H1 (cell line): ENCODE measurements at regions not wholly inside any gene's neighbourhood (a gene's known extent, or its start where the extent isn't known, plus 50 kb on each side); places are given as distances from the start of the nearest gene placed in this dataset.

Experiments
- CTCF ChIA-PET: fragments of 300-600 bp; sonication (Branson Sonifier 250); formaldehyde crosslinking; loops from one replicate; lab custom pipeline; 2021; ENCODE audit not compliant: partially characterized antibody; lab: Charles Lee
- POLR2A ChIA-PET: fragments of 300-600 bp; sonication (Branson Sonifier 250); formaldehyde crosslinking; loops from one replicate; lab custom pipeline; 2021; ENCODE audit warnings: inconsistent platforms; ENCODE audit not compliant: partially characterized antibody; lab: Charles Lee
- DNase-seq, 2 experiments: peaks; one replicate each; pipeline versions ENCODE4 v3.0.0 to v3.0.0-alpha.2; 2010 to 2022; ENCODE audit warnings: low spot score in 2 of 2, low read depth in 1 of 2, mixed read lengths in 1 of 2
- FAIRE-seq: peaks from 2 replicates; lab custom pipeline; 2011; peaks lifted over from hg19 to GRCh38; lab: Jason Lieb, UNC
- H2AFZ ChIP-seq: 2 replicates; pipeline ENCODE4 v1.8.1; 2012; ENCODE audit warnings: low read length, inconsistent platforms
- H2AK5ac ChIP-seq: 2 replicates; pipeline ENCODE4 v1.6.1; 2013; ENCODE audit warnings: low read depth, low read length
- H2BK120ac ChIP-seq: replicated peaks from 2 replicates; pipeline ENCODE3; 2013; ENCODE audit warnings: low read depth, low read length, inconsistent platforms
- H2BK12ac ChIP-seq: 2 replicates; pipeline ENCODE4 v1.6.1; 2013; ENCODE audit warnings: low read depth, low read length
- H2BK15ac ChIP-seq: 2 replicates; pipeline ENCODE4 v1.6.1; 2013; ENCODE audit warnings: low read length
- H2BK20ac ChIP-seq: 2 replicates; pipeline ENCODE4 v1.6.1; 2013; ENCODE audit warnings: low read length
- H2BK5ac ChIP-seq: 2 replicates; pipeline ENCODE4 v1.6.1; 2013; ENCODE audit warnings: low read depth, low read length
- H3K14ac ChIP-seq: 2 replicates; pipeline ENCODE4 v1.6.1; 2013; ENCODE audit warnings: inconsistent platforms; ENCODE audit not compliant: insufficient read length
- H3K18ac ChIP-seq: 2 replicates; pipeline ENCODE4 v1.6.1; 2013; ENCODE audit warnings: low read length; ENCODE audit errors: extremely low read depth
- H3K23ac ChIP-seq: 2 replicates; pipeline ENCODE4 v1.6.1; 2013; ENCODE audit warnings: inconsistent platforms; ENCODE audit not compliant: insufficient read length
- H3K23me2 ChIP-seq: 2 replicates; pipeline ENCODE4 v1.6.1; 2013; ENCODE audit warnings: low read depth, low read length
- H3K27ac ChIP-seq: 2 replicates; pipeline ENCODE4 v1.6.1; 2011; ENCODE audit warnings: low read depth, low read length, inconsistent platforms
- H3K27me3 ChIP-seq, 4 experiments: replicated peaks in 1 of 4; 1 replicate in 1 of 4; 2 replicates in 3 of 4; pipeline versions ENCODE4 v1.6.1 to v1.8.1; 2011 to 2013; ENCODE audit warnings: low read length in 3 of 4, mild to moderate bottlenecking in 3 of 4, inconsistent platforms in 2 of 4, mixed read lengths in 2 of 4, moderate library complexity in 1 of 4; ENCODE audit not compliant: control insufficient read depth in 3 of 4, insufficient read depth in 3 of 4; ENCODE audit errors: extremely low read depth in 1 of 4
- H3K36me3 ChIP-seq, 4 experiments: 2 replicates each; pipeline versions ENCODE4 v1.6.1 to v1.8.1; 2011 to 2013; ENCODE audit warnings: mild to moderate bottlenecking in 4 of 4, low read length in 3 of 4, moderate library complexity in 2 of 4, control low read depth in 1 of 4, inconsistent platforms in 1 of 4; ENCODE audit not compliant: insufficient read depth in 4 of 4, control insufficient read depth in 2 of 4
- H3K4ac ChIP-seq: replicated peaks from 2 replicates; pipeline ENCODE3; 2013; ENCODE audit warnings: low read length, low read depth, mixed read lengths, inconsistent platforms; ENCODE audit not compliant: insufficient read length
- H3K4me1 ChIP-seq, 4 experiments: replicated peaks in 1 of 4; 1 replicate in 1 of 4; 2 replicates in 3 of 4; pipeline versions ENCODE4 v1.6.1 to v1.8.1; 2011 to 2013; ENCODE audit warnings: low read length in 3 of 4, inconsistent platforms in 2 of 4, mixed read lengths in 1 of 4; ENCODE audit not compliant: insufficient read depth in 4 of 4, control insufficient read depth in 3 of 4
- H3K4me2 ChIP-seq, 2 experiments: 2 replicates each; pipeline versions ENCODE4 v1.6.1 to v1.8.1; 2011 to 2013; ENCODE audit warnings: low read depth in 2 of 2, low read length in 2 of 2, control low read depth in 1 of 2, inconsistent platforms in 1 of 2, mild to moderate bottlenecking in 1 of 2; ENCODE audit not compliant: insufficient read depth in 1 of 2
- H3K4me3 ChIP-seq, 4 experiments: fragments of 200-600, 300-600 bp in 1 of 4; sonication (generic), shearing (Covaris generic), sonication (Bioruptor Twin) in 1 of 4; 2 replicates each; pipeline versions ENCODE4 v1.5.1 to v1.8.1; 2011 to 2016; ENCODE audit warnings: low read length in 4 of 4, low read depth in 3 of 4, control low read depth in 2 of 4, inconsistent platforms in 2 of 4, mild to moderate bottlenecking in 2 of 4, mixed read lengths in 1 of 4, moderate library complexity in 1 of 4; ENCODE audit not compliant: insufficient read depth in 2 of 4; ENCODE audit errors: extremely low read depth in 1 of 4
- H3K56ac ChIP-seq: replicated peaks from 2 replicates; pipeline ENCODE3; 2013; ENCODE audit warnings: low read depth, mild to moderate bottlenecking, mixed read lengths, low read length, inconsistent platforms; ENCODE audit not compliant: insufficient read length
- H3K79me1 ChIP-seq: 2 replicates; pipeline ENCODE4 v1.6.1; 2013; ENCODE audit warnings: low read depth, low read length, control low read depth
- H3K79me2 ChIP-seq, 2 experiments: 2 replicates each; pipeline versions ENCODE4 v1.6.1 to v1.8.1; 2012 to 2013; ENCODE audit warnings: low read length in 2 of 2, mild to moderate bottlenecking in 2 of 2, inconsistent platforms in 1 of 2; ENCODE audit not compliant: insufficient read depth in 2 of 2, control insufficient read depth in 1 of 2
- H3K9ac ChIP-seq, 4 experiments: replicated peaks in 1 of 4; 1 replicate in 1 of 4; 2 replicates in 3 of 4; pipeline versions ENCODE4 v1.6.1 to v1.8.1; 2011 to 2013; ENCODE audit warnings: low read depth in 3 of 4, low read length in 3 of 4, control low read depth in 2 of 4, mild to moderate bottlenecking in 2 of 4, moderate library complexity in 2 of 4, inconsistent platforms in 1 of 4; ENCODE audit errors: extremely low read depth in 1 of 4
- H3K9me3 ChIP-seq, 2 experiments: 2 replicates each; pipeline versions ENCODE4 v1.6.1 to v1.8.1; 2012 to 2013; ENCODE audit warnings: mild to moderate bottlenecking in 2 of 2, moderate library complexity in 2 of 2, control low read depth in 1 of 2, inconsistent platforms in 1 of 2, low read depth in 1 of 2, low read length in 1 of 2, mixed read lengths in 1 of 2; ENCODE audit not compliant: insufficient read depth in 2 of 2
- H4K20me1 ChIP-seq, 2 experiments: replicated peaks in 1 of 2; 2 replicates each; pipeline versions ENCODE3 to v1.8.1; 2011 to 2013; ENCODE audit warnings: inconsistent platforms in 2 of 2, low read length in 2 of 2, mild to moderate bottlenecking in 1 of 2; ENCODE audit not compliant: insufficient read depth in 2 of 2, control insufficient read depth in 1 of 2
- H4K5ac ChIP-seq: 2 replicates; pipeline ENCODE4 v1.6.1; 2013; ENCODE audit warnings: low read length, low read depth, mixed read lengths, inconsistent platforms; ENCODE audit not compliant: insufficient read length
- H4K8ac ChIP-seq: 2 replicates; pipeline ENCODE4 v1.8.0; 2013; ENCODE audit warnings: mild to moderate bottlenecking, moderate library complexity, low read length, inconsistent platforms; ENCODE audit not compliant: insufficient read depth; ENCODE audit errors: extremely low read depth
- H4K91ac ChIP-seq: replicated peaks from 2 replicates; pipeline ENCODE3; 2013; ENCODE audit warnings: low read length, mixed read lengths, inconsistent platforms; ENCODE audit not compliant: insufficient read length
- POU5F1 ChIP-seq: IDR thresholded peaks from 2 replicates; pipeline ENCODE4 v1.6.1; 2011; ENCODE audit warnings: low read depth, mild to moderate bottlenecking, low read length, moderate library complexity
- RAD21 ChIP-seq, 2 experiments: IDR thresholded peaks in 1 of 2; conservative IDR thresholded peaks in 1 of 2; 2 replicates each; pipeline ENCODE4 v1.6.1; 2011; ENCODE audit warnings: low read depth in 2 of 2, low read length in 2 of 2, improper control_type of control experiment in 1 of 2, inconsistent platforms in 1 of 2, mild to moderate bottlenecking in 1 of 2, moderate library complexity in 1 of 2
- RBBP5 ChIP-seq: IDR thresholded peaks from 2 replicates; pipeline ENCODE4 v1.7.1; 2012; ENCODE audit warnings: low read depth, mild to moderate bottlenecking, inconsistent platforms, low read length, moderate library complexity, borderline replicate concordance
- RNF2 ChIP-seq: fragments of 200-900, 300-1000 bp; sonication (generic); IDR thresholded peaks from 2 replicates; pipeline ENCODE4 v1.7.1; 2016; ENCODE audit warnings: borderline replicate concordance, low read depth, mild to moderate bottlenecking, antibody characterized with exemption, low read length; ENCODE audit not compliant: poor library complexity, severe bottlenecking; ENCODE audit errors: missing control alignments
- SIN3A ChIP-seq, 2 experiments: IDR thresholded peaks in 1 of 2; conservative IDR thresholded peaks in 1 of 2; 2 replicates each; pipeline ENCODE4 v1.6.1; 2011 to 2012; ENCODE audit warnings: low read length in 2 of 2, improper control_type of control experiment in 1 of 2, low read depth in 1 of 2, mild to moderate bottlenecking in 1 of 2
- SRF ChIP-seq: IDR thresholded peaks from 2 replicates; pipeline ENCODE4 v1.6.1; 2011; ENCODE audit warnings: mild to moderate bottlenecking, low read depth, low read length, moderate library complexity
- WGBS, 2 experiments: shearing (Covaris generic) in 1 of 2; methylation state at CpG; one replicate each; pipeline versions ENCODE4 v1.1.6 to v1.1.7; 2013 to 2015; ENCODE audit warnings: low lambda C conversion rate in 2 of 2, mixed read lengths in 2 of 2, inconsistent platforms in 1 of 2, low coverage in 1 of 2, missing lambda C conversion rate in 1 of 2; ENCODE audit not compliant: insufficient replicate concordance in 2 of 2, insufficient coverage in 1 of 2, insufficient read length in 1 of 2; ENCODE audit errors: extremely low coverage in 1 of 2, missing lambda C conversion rate in 1 of 2; 5-methylcytosine and 5-hydroxymethylcytosine counted together
- TF ChIP-seq, protein P1 (sequence below), 3 experiments: IDR thresholded peaks; 1 replicate in 2 of 3; 2 replicates in 1 of 3; pipeline versions ENCODE4 v1.5.1 to v1.6.1; 2011; ENCODE audit warnings: low read length in 3 of 3, mild to moderate bottlenecking in 3 of 3, inconsistent platforms in 2 of 3, low read depth in 1 of 3, moderate library complexity in 1 of 3; ENCODE audit not compliant: insufficient read depth in 1 of 3; ENCODE audit errors: control extremely low read depth in 1 of 3

DNA sequence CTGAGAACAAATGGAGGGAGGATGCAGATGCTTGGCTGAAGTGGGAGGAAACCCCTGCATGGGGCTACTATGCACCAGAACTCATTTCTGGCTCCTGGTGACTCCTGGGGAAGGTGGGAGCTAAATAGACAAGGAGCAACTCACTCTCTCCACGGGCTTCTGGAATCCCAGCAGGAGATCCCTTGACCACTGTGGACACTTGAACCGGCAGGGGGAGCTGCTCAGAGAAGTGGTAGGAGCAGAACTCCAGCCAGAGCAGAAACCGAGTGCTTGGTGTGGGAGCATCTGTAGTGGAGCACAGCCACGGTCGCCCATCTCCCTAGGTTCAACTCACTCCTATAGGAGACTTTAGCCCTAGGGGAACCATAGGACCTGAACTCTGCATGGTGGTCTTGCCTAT lies 205.6 kb upstream of the GJB5 start:
- H2BK20ac ChIP-seq = no peak overlapping the region
- no peak overlapping the region for H3K14ac ChIP-seq
- H3K23me2 ChIP-seq = no peaks in the 10 kb centered on the region
- no peak overlapping the region for H3K4me3 ChIP-seq
- no peaks in the 10 kb centered on the region for H3K79me2 ChIP-seq
- H3K27ac ChIP-seq = no peak overlapping the region
- DNase-seq (peak; percentile 13 to 65), FAIRE-seq (no peak)
- no peak overlapping the region for H4K8ac ChIP-seq
- H3K4ac ChIP-seq = no peak overlapping the region
- no peak overlapping the region for H3K18ac ChIP-seq
- H3K23ac ChIP-seq = no peak overlapping the region
- no peak overlapping the region for H2AFZ ChIP-seq
- no peaks in the 10 kb centered on the region for H3K9me3 ChIP-seq
- H3K9ac ChIP-seq = no peak overlapping the region
- H2AK5ac ChIP-seq = no peak overlapping the region
- H3K56ac ChIP-seq = no peak overlapping the region
- ChIA-PET POLR2A (no interaction called here), CTCF (interaction anchor here (0.5 to 7.8 kb wide), 25 partner anchors 10 to 822 kb away, joined by 3 to 63 read pairs (median 4); no protein-coding TSS in a partner anchor)
- no peak overlapping the region for H2BK120ac ChIP-seq
- 0 out of 2 replicates have a peak overlapping the region, but pooled peaks have one; percentile 27 for H2BK12ac ChIP-seq
- H3K27me3 ChIP-seq = no peaks in the 10 kb centered on the region
- no peak overlapping the region for H2BK5ac ChIP-seq
- WGBS, 2 experiments = 66% methylated on average over 5 of the region's 5 CpGs; no CpG with 5 or more reads in 1 of the 2 experiments
- H3K4me1 ChIP-seq = peaks cover 0 to 3% (median 0%) of the 10 kb centered on the region in 4 experiments; a peak in 2 of 7 replicates
- no peak overlapping the region for H4K91ac ChIP-seq
- H4K5ac ChIP-seq = no peak overlapping the region
- H3K4me2 ChIP-seq = no peak overlapping the region
- H4K20me1 ChIP-seq = peaks cover 0 to 2% of the 10 kb centered on the region in 2 experiments
- H3K79me1 ChIP-seq = no peaks in the 10 kb centered on the region
- H3K36me3 ChIP-seq = no peaks in the 10 kb centered on the region
- TF ChIP-seq SIN3A (conservative IDR thresholded peaks at IDR 0.05 in 1 of 2, IDR thresholded peaks at IDR 0.05 in 1 of 2; ENCODE audit: low read depth in 1 of 2, low read length in 2 of 2) (no peak), RAD21 (IDR thresholded peaks at IDR 0.05 in 1 of 2, conservative IDR thresholded peaks at IDR 0.05 in 1 of 2; ENCODE audit: low read depth in 2 of 2, low read length in 2 of 2) (peak; percentile 41 to 59), RNF2 (no peak), SRF (no peak), POU5F1 (no peak), RBBP5 (no peak)
- TF ChIP-seq, protein P1, sequence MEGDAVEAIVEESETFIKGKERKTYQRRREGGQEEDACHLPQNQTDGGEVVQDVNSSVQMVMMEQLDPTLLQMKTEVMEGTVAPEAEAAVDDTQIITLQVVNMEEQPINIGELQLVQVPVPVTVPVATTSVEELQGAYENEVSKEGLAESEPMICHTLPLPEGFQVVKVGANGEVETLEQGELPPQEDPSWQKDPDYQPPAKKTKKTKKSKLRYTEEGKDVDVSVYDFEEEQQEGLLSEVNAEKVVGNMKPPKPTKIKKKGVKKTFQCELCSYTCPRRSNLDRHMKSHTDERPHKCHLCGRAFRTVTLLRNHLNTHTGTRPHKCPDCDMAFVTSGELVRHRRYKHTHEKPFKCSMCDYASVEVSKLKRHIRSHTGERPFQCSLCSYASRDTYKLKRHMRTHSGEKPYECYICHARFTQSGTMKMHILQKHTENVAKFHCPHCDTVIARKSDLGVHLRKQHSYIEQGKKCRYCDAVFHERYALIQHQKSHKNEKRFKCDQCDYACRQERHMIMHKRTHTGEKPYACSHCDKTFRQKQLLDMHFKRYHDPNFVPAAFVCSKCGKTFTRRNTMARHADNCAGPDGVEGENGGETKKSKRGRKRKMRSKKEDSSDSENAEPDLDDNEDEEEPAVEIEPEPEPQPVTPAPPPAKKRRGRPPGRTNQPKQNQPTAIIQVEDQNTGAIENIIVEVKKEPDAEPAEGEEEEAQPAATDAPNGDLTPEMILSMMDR (IDR thresholded peaks at IDR 0.05; ENCODE audit: control extremely low read depth in 1 of 3, insufficient read depth in 1 of 3, low read depth in 1 of 3, low read length in 3 of 3) = peak; percentile 55 to 66 (median 58)
- TF ChIP-seq, all 59 proteins: peak for 2
- peak overlapping the region; percentile 88; the same call in 1 of the 2 replicates for H2BK15ac ChIP-seq
